ENCODE measurements at regions not wholly inside any gene's neighbourhood (a gene's known extent, or its start where the extent isn't known, plus 50 kb on each side); places are given as distances from the start of the nearest gene placed in this dataset.
A peak's percentile ranks its signal among the peaks of the same experiment; 100 is the strongest.
"Not testable (repeated sequence)": the region's sequence is repeated elsewhere in the genome, so short reads cannot be mapped to it uniquely, and the experiment has no call there.

- not testable (repeated sequence) for DNase-seq
These were observed 98.3 kb upstream of the EGLN3 start for GRCh38 chr14:34049187-34049586.

GRCh38 chr14:34046799-34047520 lies 96.1 kb upstream of the EGLN3 start:
- DNase-seq: no peak

- no peak for DNase-seq
These were observed 93.9 kb upstream of the EGLN3 start for GRCh38 chr14:34044666-34045306.

- DNase-seq: no peak
These were observed 93.4 kb upstream of the EGLN3 start for GRCh38 chr14:34044373-34044637.

GRCh38 chr14:34043627-34044372 lies 92.9 kb upstream of the EGLN3 start:
- no peak for DNase-seq

- no peak for DNase-seq
These were observed 90.3 kb upstream of the EGLN3 start for GRCh38 chr14:34041220-34041619.

GRCh38 chr14:34040766-34041165 lies 89.9 kb upstream of the EGLN3 start:
- DNase-seq: no peak

- DNase-seq: no peak
These were observed 88.7 kb upstream of the EGLN3 start for GRCh38 chr14:34039428-34040047.

- DNase-seq: no peak
These were observed 87.6 kb upstream of the EGLN3 start for GRCh38 chr14:34038358-34039057.

GRCh38 chr14:34036319-34036766 lies 85.5 kb upstream of the EGLN3 start:
- DNase-seq: no peak

GRCh38 chr14:34035934-34036250 lies 85.0 kb upstream of the EGLN3 start:
- DNase-seq: no peak

GRCh38 chr14:34035177-34035933 lies 84.5 kb upstream of the EGLN3 start:
- DNase-seq: no peak

- DNase-seq: no peak
These were observed 83.7 kb upstream of the EGLN3 start for GRCh38 chr14:34034447-34035176.

GRCh38 chr14:34032720-34033119 lies 81.8 kb upstream of the EGLN3 start:
- DNase-seq: no peak

- peak in 29 of 56 donors; percentile 3 to 74 (median 24) for DNase-seq
These were observed 80.0 kb upstream of the EGLN3 start for GRCh38 chr14:34030864-34031263.

- DNase-seq: no peak
These were observed 79.1 kb upstream of the EGLN3 start for GRCh38 chr14:34029921-34030334.

- no peak for DNase-seq
These were observed 77.2 kb upstream of the EGLN3 start for GRCh38 chr14:34027990-34028495.

- DNase-seq: peak in 1 of 56 donors; percentile 2
These were observed 76.5 kb upstream of the EGLN3 start for GRCh38 chr14:34027130-34027989.
